ENCODE measurements at regions not wholly inside any gene's neighbourhood (a gene's known extent, or its start where the extent isn't known, plus 50 kb on each side); places are given as distances from the start of the nearest gene placed in this dataset.

- Mint-ChIP-seq H3K27me3 (ENCODE audit: low read depth, poor library complexity) (no peaks in the 10 kb centered on the region), H3K9me3 (peaks cover 24% of the 10 kb centered on the region), H3K27ac (no peak overlapping the region), H3K36me3 (ENCODE audit: low read depth) (no peaks in the 10 kb centered on the region), H3K4me1 (no peaks in the 10 kb centered on the region), H3K4me3 (no peak overlapping the region)
- no peak for TF ChIP-seq CTCF (IDR thresholded peaks at IDR 0.05)
- DNase-seq: no peak
Observed at GRCh38 chr1:193831465-193831864, 645.1 kb upstream of the B3GALT2 start.

- Mint-ChIP-seq H3K4me1 (no peaks in the 10 kb centered on the region), H3K27me3 (ENCODE audit: low read depth, poor library complexity) (no peaks in the 10 kb centered on the region), H3K27ac (no peak overlapping the region), H3K4me3 (no peak overlapping the region), H3K9me3 (peaks cover 13% of the 10 kb centered on the region), H3K36me3 (ENCODE audit: low read depth) (no peaks in the 10 kb centered on the region)
- DNase-seq: no peak
- TF ChIP-seq CTCF (IDR thresholded peaks at IDR 0.05): no peak
Observed at GRCh38 chr1:193827516-193827915, 641.1 kb upstream of the B3GALT2 start.

- Mint-ChIP-seq H3K9me3 (peaks cover 17% of the 10 kb centered on the region), H3K4me3 (no peak overlapping the region), H3K27me3 (ENCODE audit: low read depth, poor library complexity) (peaks cover 8% of the 10 kb centered on the region)
Observed at GRCh38 chr1:193819376-193819775, 633.0 kb upstream of the B3GALT2 start.

GRCh38 chr1:193807208-193807607, 620.8 kb upstream of the B3GALT2 start:
- H3K4me1 Mint-ChIP-seq: no peaks in the 10 kb centered on the region

More at GRCh38 chr1:193819376-193819775, 633.0 kb upstream of the B3GALT2 start:
- Mint-ChIP-seq H3K4me1 (no peaks in the 10 kb centered on the region), H3K27ac (no peak overlapping the region), H3K36me3 (ENCODE audit: low read depth) (no peaks in the 10 kb centered on the region)
- no peak for DNase-seq
- no peak for TF ChIP-seq CTCF (IDR thresholded peaks at IDR 0.05)

GRCh38 chr1:193806079-193807048, 620.0 kb upstream of the B3GALT2 start:
- Mint-ChIP-seq H3K4me3 (no peak overlapping the region), H3K36me3 (ENCODE audit: low read depth) (no peaks in the 10 kb centered on the region), H3K27me3 (ENCODE audit: low read depth, poor library complexity) (peaks cover 5% of the 10 kb centered on the region), H3K9me3 (no peaks in the 10 kb centered on the region), H3K27ac (no peak overlapping the region), H3K4me1 (no peaks in the 10 kb centered on the region)
- no peak for TF ChIP-seq CTCF (IDR thresholded peaks at IDR 0.05)
- no peak for DNase-seq

More at GRCh38 chr1:193807208-193807607, 620.8 kb upstream of the B3GALT2 start:
- H3K27me3 Mint-ChIP-seq (ENCODE audit: low read depth, poor library complexity): peaks cover 4% of the 10 kb centered on the region
- no peaks in the 10 kb centered on the region for H3K9me3 Mint-ChIP-seq
- no peaks in the 10 kb centered on the region for H3K36me3 Mint-ChIP-seq (ENCODE audit: low read depth)
- no peak for DNase-seq
- TF ChIP-seq CTCF (IDR thresholded peaks at IDR 0.05): no peak
- H3K27ac Mint-ChIP-seq: no peak overlapping the region
- H3K4me3 Mint-ChIP-seq: no peak overlapping the region
